K562 (cell line): ENCODE measurements at regions not wholly inside any gene's neighbourhood (a gene's known extent, or its start where the extent isn't known, plus 50 kb on each side); places are given as distances from the start of the nearest gene placed in this dataset.

ENCODE experiments used
- ATAC-seq: fragments of 200-7000 bp; cut with Tn5 transposase; 3 replicates; pipeline ENCODE4 v1.9.1; 2020; ENCODE audit warnings: moderate library complexity
- BruUV-seq: library from RNA; stranded (reverse); fragments of 400-500 nt; replicated peaks from 2 replicates; lab custom pipeline; 2021; lab: Mats Ljungman, UMichigan
- CTCF ChIA-PET: fragments of 300-600 bp; formaldehyde crosslinking; extraction: SDS; loops from one replicate; lab custom pipeline; 2021; ENCODE audit warnings: low intra/inter-chr PET ratio; lab: Yijun Ruan, JAX
- POLR2A ChIA-PET: fragments of 300-600, 350-650 bp; sonication (Branson Sonifier 250); formaldehyde crosslinking; extraction: SDS; loops from one replicate; lab custom pipeline; 2021; ENCODE audit warnings: antibody characterized with exemption, inconsistent platforms; lab: Yijun Ruan, JAX
- DNase-seq, 4 experiments: peaks; one replicate each; pipeline versions ENCODE4 v3.0.0 to v3.0.0-alpha.2; 2011 to 2018; ENCODE audit warnings: low spot score in 3 of 4, mixed read lengths in 3 of 4; ENCODE audit errors: extremely low read depth in 1 of 4
- FAIRE-seq: peaks from 2 replicates; lab custom pipeline; 2011; peaks lifted over from hg19 to GRCh38; lab: Jason Lieb, UNC
- H2AFZ ChIP-seq: 2 replicates; pipeline ENCODE4 v1.6.0; 2011; ENCODE audit warnings: low read depth, low read length, control low read depth, inconsistent platforms
- H3K27ac ChIP-seq: fragments of 200-600 bp; 3 replicates; pipeline ENCODE4 v1.8.0; 2011; ENCODE audit warnings: low read depth, mild to moderate bottlenecking, control low read depth, inconsistent platforms, low read length, moderate library complexity, mixed read lengths; ENCODE audit errors: extremely low read depth
- H3K27me3 ChIP-seq, 2 experiments: fragments of 300-600 bp in 1 of 2; 2 replicates in 1 of 2; 3 replicates in 1 of 2; pipeline versions ENCODE4 v1.6.0 to v1.8.0; 2011; ENCODE audit warnings: inconsistent platforms in 2 of 2, low read length in 2 of 2, mild to moderate bottlenecking in 1 of 2, mixed read lengths in 1 of 2, moderate library complexity in 1 of 2; ENCODE audit not compliant: control insufficient read depth in 2 of 2, insufficient read depth in 2 of 2
- H3K36me3 ChIP-seq: fragments of 300-600 bp; 3 replicates; pipeline ENCODE4 v1.8.0; 2011; ENCODE audit warnings: mild to moderate bottlenecking, low read length, inconsistent platforms; ENCODE audit not compliant: control insufficient read depth, insufficient read depth
- H3K4me1 ChIP-seq, 2 experiments: fragments of 200-600 bp in 1 of 2; replicated peaks in 1 of 2; 2 replicates in 1 of 2; 3 replicates in 1 of 2; pipeline versions ENCODE4 v1.5.1 to v1.8.0; 2011; ENCODE audit warnings: inconsistent platforms in 2 of 2, low read length in 2 of 2, mild to moderate bottlenecking in 1 of 2, mixed read lengths in 1 of 2, moderate library complexity in 1 of 2; ENCODE audit not compliant: control insufficient read depth in 2 of 2, insufficient read depth in 2 of 2
- H3K4me2 ChIP-seq: 2 replicates; pipeline ENCODE4 v1.6.1; 2011; ENCODE audit warnings: low read length, control low read depth, inconsistent platforms, mixed read lengths; ENCODE audit not compliant: insufficient read depth
- H3K4me3 ChIP-seq: fragments of 200-600 bp; sonication (generic), shearing (Covaris generic); 2 replicates; pipeline ENCODE4 v1.5.1; 2016; ENCODE audit warnings: control low read depth, inconsistent platforms
- H3K79me2 ChIP-seq: fragments of 200-600 bp; 3 replicates; pipeline ENCODE4 v1.8.0; 2011; ENCODE audit warnings: low read length, inconsistent platforms; ENCODE audit not compliant: control insufficient read depth, insufficient read depth
- H3K9ac ChIP-seq, 2 experiments: 2 replicates each; pipeline versions ENCODE4 v1.6.0 to v1.6.1; 2011; ENCODE audit warnings: low read depth in 2 of 2, low read length in 2 of 2, control low read depth in 1 of 2, inconsistent platforms in 1 of 2, mild to moderate bottlenecking in 1 of 2, mixed read lengths in 1 of 2; ENCODE audit not compliant: insufficient read depth in 1 of 2
- H3K9me1 ChIP-seq: one replicate; pipeline ENCODE4 v1.6.0; 2011; ENCODE audit warnings: inconsistent platforms, mild to moderate bottlenecking, low read length, moderate library complexity; ENCODE audit not compliant: control insufficient read depth, insufficient read depth
- H3K9me3 ChIP-seq: replicated peaks from 2 replicates; pipeline ENCODE4 v1.5.1; 2011; ENCODE audit warnings: low read depth, low read length, inconsistent platforms; ENCODE audit not compliant: control insufficient read depth, insufficient read depth
- H4K20me1 ChIP-seq: replicated peaks from 2 replicates; pipeline ENCODE4 v1.6.1; 2011; ENCODE audit warnings: low read length, inconsistent platforms, mixed read lengths; ENCODE audit not compliant: control insufficient read depth, insufficient read depth
- BCLAF1 ChIP-seq, 2 experiments: fragments of 450-650 bp in 1 of 2; IDR thresholded peaks; 2 replicates each; pipeline ENCODE4 v1.6.1; 2011 to 2017; ENCODE audit warnings: low read depth in 2 of 2, antibody characterized with exemption in 1 of 2, borderline replicate concordance in 1 of 2, low read length in 1 of 2, mild to moderate bottlenecking in 1 of 2, mixed read lengths in 1 of 2; ENCODE audit not compliant: control insufficient read depth in 1 of 2
- ETV5 ChIP-seq: sonication (generic); formaldehyde crosslinking; IDR thresholded peaks from 2 replicates; pipeline ENCODE4 v1.4.0; 2020; ENCODE audit warnings: low read depth, mild to moderate bottlenecking, missing genetic modification reagents
- HDAC3 ChIP-seq: fragments of 450-650 bp; IDR thresholded peaks from 2 replicates; pipeline ENCODE4 v1.6.1; 2018; ENCODE audit warnings: borderline replicate concordance, mild to moderate bottlenecking, moderate library complexity; ENCODE audit not compliant: partially characterized antibody
- KLF16 ChIP-seq: IDR thresholded peaks from 2 replicates; pipeline ENCODE4 v1.6.1; 2016; ENCODE audit warnings: antibody characterized with exemption
- SAP30 ChIP-seq: fragments of 200-600 bp; sonication (generic); IDR thresholded peaks from 2 replicates; pipeline ENCODE4 v1.6.1; 2012; ENCODE audit warnings: borderline replicate concordance, low read depth, mild to moderate bottlenecking, moderate library complexity, low read length, control low read depth, inconsistent platforms; ENCODE audit not compliant: insufficient read depth, poor library complexity, severe bottlenecking
- SIN3B ChIP-seq: fragments of 450-650 bp; IDR thresholded peaks from 2 replicates; pipeline ENCODE4 v1.6.1; 2017; ENCODE audit warnings: low read depth, mild to moderate bottlenecking, moderate library complexity
- SMARCA5 ChIP-seq: fragments of 450-650 bp; IDR thresholded peaks from 2 replicates; pipeline ENCODE4 v1.6.1; 2016
- STAT6 ChIP-seq: sonication (generic); formaldehyde crosslinking; IDR thresholded peaks from 2 replicates; pipeline ENCODE4 v1.8.1; 2023; ENCODE audit warnings: mild to moderate bottlenecking, missing genetic modification reagents
- USF1 ChIP-seq: sonication (generic); formaldehyde crosslinking; IDR thresholded peaks from 2 replicates; pipeline ENCODE4 v1.9.0; 2022; ENCODE audit warnings: mild to moderate bottlenecking, missing genetic modification reagents
- ZEB2 ChIP-seq: fragments of 450-650 bp; IDR thresholded peaks from 2 replicates; pipeline ENCODE4 v1.6.1; 2016
- ZMIZ1 ChIP-seq, 2 experiments: fragments of 150-350 bp in 1 of 2; IDR thresholded peaks; 2 replicates each; pipeline ENCODE4 v1.6.1; 2012 to 2016; ENCODE audit warnings: low read depth in 2 of 2, low read length in 2 of 2, mild to moderate bottlenecking in 1 of 2, moderate library complexity in 1 of 2
- ZNF175 ChIP-seq: fragments of 200-800 bp; sonication (Bioruptor generic); IDR thresholded peaks from 2 replicates; pipeline ENCODE4 v1.6.1; 2016; ENCODE audit warnings: low read depth, mild to moderate bottlenecking, missing genetic modification characterization, missing compliant biosample characterization
- in situ Hi-C: fragments of 300-500 bp; cut with MboI; formaldehyde crosslinking; loops from 4 replicates; pipeline ENCODE4 v1.15.0; 2018; ENCODE audit warnings: inconsistent platforms, mixed read lengths
- intact Hi-C: fragments of 100-400 bp; cut with micrococcal nuclease; formaldehyde crosslinking; loops from 2 replicates; pipeline ENCODE4 v1.14.2; 2022

- Histone ChIP-seq H3K9me3 (no peaks in the 10 kb centered on the region), H3K4me3 (no peak overlapping the region), H3K27me3 (no peaks in the 10 kb centered on the region), H3K9ac (no peak overlapping the region), H3K9me1 (no peaks in the 10 kb centered on the region), H3K4me2 (no peak overlapping the region), H4K20me1 (no peaks in the 10 kb centered on the region), H3K27ac (no peak overlapping the region), H2AFZ (no peak overlapping the region), H3K4me1 (no peaks in the 10 kb centered on the region), H3K36me3 (no peaks in the 10 kb centered on the region), H3K79me2 (no peaks in the 10 kb centered on the region)
- DNase-seq (no peak), FAIRE-seq (no peak), ATAC-seq (no peak)
- ChIA-PET POLR2A (no interaction called here), CTCF (no interaction called here)
- BruUV-seq, result no TSS peak
- intact Hi-C loops, result no loop called here
- in situ Hi-C loops, result no loop called here
- TF ChIP-seq SMARCA5, result no peak
- TF ChIP-seq ETV5 (CRISPR knock-in tag), result no peak
- no peak for TF ChIP-seq ZEB2
- no peak for TF ChIP-seq ZMIZ1 (IDR thresholded peaks at IDR 0.05; ENCODE audit: low read depth in 2 of 2, low read length in 2 of 2)
- no peak for TF ChIP-seq BCLAF1 (IDR thresholded peaks at IDR 0.05; ENCODE audit: borderline replicate concordance in 1 of 2, control insufficient read depth in 1 of 2, low read depth in 2 of 2, low read length in 1 of 2)
- no peak for TF ChIP-seq KLF16
- no peak for TF ChIP-seq ZNF175 (CRISPR knock-in tag)
- no peak for TF ChIP-seq SAP30
- no peak for TF ChIP-seq SIN3B
- TF ChIP-seq USF1 (CRISPR knock-in tag), result no peak
- TF ChIP-seq HDAC3, result no peak
- no peak for TF ChIP-seq STAT6
Observed at GRCh38 chr11:115017529-115017928, 339.2 kb downstream of the NXPE2 start.
